ENCODE measurements at regions not wholly inside any gene's neighbourhood (a gene's known extent, or its start where the extent isn't known, plus 50 kb on each side); places are given as distances from the start of the nearest gene placed in this dataset.

DNA sequence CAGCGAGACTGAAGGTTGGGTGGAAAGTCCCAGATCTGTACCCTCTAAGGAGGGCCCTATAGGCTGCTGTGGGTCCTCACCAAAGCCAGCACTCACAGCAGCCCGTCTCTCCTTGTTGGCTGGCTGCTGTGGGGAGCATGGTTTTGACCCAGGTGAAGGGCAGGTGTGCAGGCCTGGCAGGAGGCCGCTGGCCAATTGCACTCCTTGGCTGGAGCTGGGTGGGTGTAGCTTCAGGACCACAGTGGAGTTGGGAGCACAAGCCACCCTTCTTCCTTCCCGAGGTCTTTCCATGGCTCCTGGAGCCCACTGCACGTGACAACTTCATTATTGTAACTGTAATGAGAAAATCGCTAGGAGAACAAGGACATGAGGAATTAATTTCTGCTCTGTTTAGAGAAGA, 287.7 kb upstream of the FOXQ1 start:
- DNase-seq, result no peak

DNA sequence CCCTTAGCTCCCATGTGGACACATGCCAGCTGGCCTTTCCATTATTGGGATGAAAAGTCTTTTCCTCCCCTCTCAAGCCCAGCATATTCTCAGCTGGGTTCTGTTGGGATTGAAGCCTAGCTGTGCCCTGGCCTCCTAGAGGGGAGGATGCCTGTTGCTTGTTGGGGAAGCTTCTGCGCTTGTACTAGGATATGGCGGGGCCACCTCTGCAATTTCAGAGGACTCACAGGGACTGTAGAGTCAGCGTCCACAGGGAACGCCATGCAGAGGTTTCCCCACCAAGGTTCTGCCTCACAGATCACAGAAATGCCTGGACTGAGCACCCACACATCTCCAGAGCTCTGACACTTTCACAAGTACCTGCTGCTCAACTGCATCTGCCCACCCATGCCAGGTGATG, 288.7 kb upstream of the FOXQ1 start:
- no peak for DNase-seq

DNA sequence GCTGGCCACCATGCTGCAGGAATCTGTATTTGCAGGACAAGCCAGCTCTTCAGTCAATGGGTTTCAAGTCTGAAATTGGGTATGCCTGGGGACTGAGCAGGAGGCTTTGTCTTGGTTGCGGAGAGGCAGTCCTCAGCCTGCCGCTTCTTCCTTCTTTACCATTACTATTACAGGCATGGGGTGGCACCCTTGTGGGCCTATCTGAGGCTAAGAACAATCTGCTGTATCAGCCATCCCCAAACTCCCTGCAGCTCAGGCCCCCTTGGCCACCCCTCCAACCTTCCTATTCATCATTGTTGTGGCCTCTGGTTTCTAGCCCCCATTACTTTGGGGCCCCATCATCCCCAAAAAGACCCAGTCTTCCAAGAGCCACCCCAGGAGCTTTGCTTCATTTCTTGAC, 289.2 kb upstream of the FOXQ1 start:
- no peak for DNase-seq

DNA sequence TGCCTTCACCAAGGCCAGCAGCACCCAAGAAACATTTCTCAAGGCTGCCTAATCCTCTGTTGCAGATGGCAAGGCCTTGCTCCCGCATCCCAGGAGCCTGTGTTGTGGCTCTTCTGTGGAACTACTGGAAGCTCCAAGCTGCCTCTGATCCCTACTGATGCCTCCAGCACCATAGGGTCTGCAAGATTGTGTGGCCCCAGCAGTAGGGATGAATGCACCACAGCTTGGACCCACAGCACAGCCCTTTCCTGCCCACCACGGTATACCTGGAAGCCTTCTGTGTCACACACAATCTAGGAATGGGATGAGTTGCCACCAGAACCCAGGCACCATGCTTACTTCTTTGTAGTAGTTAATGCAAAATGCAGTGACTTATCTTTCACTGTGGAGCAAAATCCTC, 291.1 kb upstream of the FOXQ1 start:
- no peak for DNase-seq

DNA sequence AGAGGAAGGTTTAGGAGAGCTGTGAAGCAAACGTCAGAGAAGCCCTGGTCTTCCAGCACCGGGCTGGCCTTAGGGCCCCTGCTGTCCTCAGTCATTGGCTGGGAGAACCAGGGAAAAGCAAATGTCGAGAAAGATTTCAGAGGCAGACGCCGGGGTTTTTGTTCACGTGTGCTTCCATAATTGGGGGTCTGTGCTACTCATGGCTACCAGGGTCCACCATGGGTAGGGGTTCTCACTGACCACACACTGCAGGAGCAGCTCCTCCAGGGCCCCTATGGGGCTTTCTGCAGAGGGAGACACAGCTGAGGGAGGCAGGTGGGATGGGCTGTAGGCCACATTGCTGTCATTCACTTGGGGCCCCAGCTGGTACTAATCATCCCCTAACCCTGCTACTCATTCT, 291.8 kb upstream of the FOXQ1 start:
- no peak for DNase-seq

DNA sequence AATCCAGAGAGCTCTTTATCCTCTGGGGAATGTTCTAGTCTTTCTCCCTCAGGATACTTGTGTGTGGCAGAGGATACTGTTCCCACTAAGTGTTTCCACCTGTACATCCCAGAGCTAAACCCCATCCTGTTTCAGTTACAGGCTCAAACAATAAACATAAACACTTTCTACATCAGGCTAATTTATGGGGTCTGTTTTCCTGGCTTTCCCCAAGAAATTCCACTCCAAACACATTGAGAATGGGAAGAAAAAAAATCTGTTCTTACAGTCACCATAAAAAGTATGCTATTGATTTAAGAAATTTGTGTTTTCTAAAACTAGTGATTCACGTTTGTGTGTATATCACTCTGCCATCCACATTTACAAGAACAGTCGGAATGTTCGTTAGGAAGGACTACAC, 293.9 kb upstream of the FOXQ1 start:
- no peak for DNase-seq

DNA sequence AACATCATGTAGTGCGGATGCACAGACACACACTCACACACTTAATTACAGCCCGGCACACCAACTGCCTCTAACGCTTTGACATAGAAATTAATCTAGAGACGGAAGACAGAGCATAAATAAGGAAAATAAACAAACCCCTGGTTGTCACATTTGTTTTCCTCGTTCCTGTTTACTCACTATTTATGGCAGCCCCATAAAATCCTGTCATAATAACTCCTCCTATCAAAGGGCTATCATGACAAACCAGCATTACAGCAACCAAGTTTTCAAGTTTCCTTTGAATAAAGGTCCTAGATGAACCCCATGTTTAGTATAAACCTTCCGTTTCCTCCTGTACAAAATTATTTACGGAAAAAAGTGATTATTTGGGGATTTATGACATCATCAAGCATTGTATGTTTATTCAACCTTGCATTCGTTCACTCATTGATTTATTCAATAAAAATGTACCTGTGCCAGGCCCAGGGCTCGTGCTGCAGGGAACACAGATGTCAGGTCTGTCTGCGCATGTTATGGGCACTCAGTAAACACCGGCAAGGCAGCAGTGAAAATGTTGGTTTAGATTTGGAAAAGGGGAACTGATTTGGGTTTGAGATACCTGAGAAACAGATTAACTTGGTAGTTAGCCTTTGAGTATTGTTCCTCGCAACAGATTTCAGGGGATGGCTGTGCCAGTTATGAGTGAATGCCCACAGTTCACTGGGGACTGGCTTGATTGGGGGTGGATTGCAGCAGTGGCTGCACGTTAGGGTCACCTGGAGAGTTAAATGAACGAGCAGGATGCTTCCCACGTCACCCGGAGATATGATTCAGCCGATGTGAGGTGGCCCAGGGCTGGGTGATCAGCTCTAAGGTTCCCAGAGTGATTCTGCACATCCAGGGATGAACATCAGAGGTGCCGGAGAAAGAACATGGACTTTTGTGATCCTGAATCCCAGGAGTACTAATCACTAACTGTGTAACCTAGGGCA, 295.3 kb upstream of the FOXQ1 start:
- DNase-seq, result no peak

DNA sequence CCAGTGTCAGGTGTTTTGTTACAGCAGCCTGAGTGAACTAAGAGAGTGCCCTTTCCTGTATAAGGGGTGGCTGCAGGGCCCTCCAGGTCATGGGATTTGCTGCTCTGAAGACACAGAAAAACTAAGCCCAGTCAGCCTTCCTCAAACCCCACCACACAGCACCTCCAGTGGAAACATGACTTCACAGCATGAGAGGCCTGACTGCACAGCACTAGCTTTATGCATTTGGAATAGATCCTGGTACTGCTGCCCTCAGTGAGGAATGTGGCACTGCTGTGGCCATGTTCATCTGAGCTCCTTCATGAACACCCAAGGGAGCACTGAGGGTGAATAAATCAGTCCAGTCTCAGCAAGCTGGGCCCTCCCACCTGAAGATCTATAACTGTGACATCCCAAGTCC, 296.1 kb upstream of the FOXQ1 start:
- DNase-seq, result no peak

DNA sequence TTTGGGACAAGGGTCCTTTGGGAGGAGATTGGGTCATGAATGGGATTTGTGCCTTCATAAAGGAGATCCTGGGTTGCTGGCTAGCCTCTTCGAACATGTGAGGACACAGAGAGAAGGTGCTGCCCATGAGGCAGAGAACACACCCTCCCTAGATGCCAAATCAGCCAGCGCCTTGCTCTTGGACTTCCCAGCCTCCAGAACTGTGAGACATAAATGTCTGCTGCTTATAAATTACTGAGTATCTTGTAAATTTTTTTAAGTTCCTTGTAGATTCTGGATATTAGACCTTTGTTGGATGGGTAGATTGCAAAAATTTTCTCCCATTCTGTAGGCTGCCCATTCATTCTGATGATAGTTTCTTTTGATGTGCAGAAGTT, 297.5 kb upstream of the FOXQ1 start:
- DNase-seq, result no peak

DNA sequence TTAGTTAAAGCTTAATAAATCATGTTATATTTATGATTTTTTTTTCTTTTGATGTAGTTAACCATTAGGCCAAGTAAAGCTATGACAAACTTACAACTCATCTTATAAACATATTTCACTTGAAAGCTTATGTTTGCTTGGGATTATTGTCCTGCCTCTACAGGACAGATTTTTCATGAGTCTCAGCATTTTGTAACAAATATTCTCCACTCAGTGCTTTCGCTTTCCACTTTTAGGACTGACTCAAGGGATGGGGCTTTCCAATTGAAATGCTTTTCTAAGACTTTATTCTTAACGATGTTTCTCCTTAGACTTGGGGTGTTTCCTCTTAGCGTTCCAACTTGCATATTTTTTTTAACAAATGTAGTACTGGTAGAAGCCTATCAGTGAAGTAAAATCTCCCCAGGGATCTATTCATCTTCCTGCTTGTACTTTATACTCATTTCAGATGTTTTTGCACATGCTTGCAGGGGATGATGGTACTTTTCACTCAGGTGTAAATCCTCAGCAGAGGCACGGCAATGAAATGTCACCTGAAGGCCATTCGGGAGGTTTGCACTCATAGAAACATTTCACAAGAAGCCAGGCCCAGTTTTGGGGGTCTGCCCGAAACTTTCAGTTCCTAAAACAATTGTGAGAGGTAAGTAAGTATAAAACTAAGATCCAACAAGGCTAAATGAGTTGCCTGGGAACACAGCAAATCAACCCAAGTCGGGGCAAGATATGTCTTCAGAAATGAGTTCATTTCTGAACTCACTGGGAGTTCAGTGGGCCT, 298.1 kb upstream of the FOXQ1 start:
- DNase-seq, result no peak

DNA sequence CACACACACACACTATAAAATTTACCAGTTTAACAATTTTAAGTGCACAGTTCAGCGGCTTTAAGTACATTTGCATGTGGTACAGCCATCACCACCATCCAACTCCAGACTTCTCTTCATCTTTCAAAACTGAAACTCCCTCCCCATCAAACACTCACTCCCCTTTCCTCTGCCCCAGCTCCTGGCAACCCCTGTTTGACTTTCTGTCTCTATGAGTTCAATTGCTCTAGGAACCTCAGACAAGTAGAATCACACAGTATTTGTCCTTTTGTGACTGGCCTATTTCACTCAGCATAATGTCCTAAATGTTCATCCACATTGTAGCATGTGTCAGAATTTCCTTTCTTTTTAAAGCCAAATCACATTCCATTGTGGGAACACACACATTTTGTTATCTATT, 302.8 kb upstream of the FOXQ1 start:
- no peak for DNase-seq

DNA sequence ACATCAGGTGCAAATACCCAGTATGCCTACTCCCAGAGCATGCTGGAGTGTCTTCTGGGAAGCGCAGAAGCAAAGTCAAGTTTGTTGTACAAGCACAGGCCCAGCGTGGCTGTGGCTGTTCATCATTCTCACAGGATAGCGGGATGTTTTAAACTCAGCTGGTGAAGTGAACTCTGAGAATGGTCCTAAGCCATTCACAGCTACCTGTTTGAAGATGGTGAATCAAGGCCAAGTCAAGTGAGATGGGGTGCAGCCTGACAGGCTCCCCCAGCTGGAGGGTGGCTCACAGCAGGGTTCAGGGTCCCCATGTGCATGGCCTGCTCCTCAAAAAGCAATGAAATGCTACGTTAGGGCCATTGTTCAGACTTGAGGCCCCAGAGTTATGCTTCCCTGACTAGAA, 304.7 kb upstream of the FOXQ1 start:
- no peak for DNase-seq

DNA sequence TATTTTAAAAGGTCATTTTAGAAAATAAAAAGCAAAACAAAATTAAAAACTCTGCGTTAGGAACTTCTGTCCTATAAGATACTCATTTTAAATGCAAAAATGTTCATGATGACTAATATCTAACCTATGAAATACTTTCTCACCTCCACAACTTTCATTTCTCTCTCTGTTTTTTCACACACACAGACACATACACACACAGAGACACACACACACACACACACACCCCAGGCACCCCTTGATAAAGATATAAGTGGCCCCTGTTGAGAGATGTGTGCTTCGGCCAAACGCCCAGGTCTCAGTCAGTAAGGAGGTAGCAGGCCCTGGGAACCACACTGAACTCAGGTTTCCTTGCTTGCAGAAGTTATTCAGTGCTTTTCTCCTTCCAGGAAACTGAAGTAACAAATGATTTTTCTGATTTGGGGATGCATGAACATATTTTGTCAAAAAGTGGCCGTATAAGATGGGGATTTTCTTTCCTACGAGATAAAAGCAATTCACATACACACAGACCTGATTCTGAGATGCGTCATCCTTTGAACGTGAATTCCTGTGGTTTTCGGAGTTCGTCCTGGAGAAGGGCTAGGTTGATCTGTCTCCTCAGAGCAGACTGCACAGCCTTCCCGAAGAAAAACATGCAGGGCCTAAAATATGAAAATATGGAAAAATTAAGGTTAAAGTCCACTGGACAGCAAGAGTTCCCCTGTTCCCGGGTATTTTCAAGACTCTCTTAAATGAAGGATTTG, 306.8 kb upstream of the FOXQ1 start:
- DNase-seq, result no peak

DNA sequence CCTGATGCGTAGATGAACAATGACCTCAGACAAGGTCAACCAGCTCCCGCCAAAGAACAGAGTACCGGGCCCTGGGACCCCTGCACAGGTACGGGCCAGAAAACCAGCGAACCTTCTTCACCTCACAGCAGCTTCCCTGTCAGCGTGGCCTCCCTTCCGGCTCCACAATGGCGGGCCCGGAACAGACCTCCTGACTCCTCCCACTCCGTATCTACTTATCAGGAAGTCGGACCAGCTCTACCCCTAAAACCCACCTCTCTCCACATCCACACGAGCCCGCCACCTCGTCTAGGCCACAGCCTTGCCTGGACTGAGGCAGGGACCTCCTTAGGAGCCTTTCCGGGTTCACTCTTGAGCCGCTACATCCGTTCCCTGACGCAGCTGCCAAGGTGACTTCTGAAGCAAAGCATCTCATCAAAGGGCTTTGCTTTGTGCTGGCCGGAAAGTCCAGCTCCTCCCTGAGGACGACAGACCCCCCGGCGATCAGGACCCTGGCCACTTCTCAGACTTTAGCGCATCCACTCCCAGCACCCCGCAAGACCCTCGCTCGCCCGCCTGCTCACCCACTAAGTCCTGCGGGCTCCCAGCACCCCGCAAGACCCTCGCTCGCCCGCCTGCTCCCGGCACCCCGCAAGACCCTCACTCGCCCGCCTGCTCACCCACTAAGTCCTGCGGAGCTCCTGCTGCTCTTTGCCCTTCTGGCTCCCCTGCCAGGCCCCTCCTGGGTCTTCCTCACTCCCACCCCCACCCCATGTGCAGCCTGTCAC, 308.3 kb upstream of the FOXQ1 start:
- no peak for DNase-seq

DNA sequence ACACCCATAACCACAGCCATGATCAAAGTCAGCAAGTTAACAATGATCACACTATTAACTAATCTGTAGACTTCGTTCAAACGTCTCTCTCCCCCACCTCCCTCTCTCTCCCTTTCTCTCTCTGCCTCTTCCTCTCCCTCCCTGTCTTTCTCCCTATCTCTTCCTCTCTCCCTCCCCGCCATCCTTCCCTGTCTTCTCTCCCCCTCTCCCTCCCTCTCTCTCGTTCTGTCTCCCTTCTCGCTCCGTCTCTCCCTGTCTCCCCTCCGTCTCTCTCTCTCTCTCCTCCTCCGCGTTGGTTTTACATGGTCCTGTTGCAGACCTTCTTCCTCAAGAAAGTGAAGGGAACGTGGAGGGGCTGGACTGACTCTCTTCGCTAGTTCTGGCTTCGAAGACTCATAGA, 308.9 kb upstream of the FOXQ1 start:
- DNase-seq, result no peak

DNA sequence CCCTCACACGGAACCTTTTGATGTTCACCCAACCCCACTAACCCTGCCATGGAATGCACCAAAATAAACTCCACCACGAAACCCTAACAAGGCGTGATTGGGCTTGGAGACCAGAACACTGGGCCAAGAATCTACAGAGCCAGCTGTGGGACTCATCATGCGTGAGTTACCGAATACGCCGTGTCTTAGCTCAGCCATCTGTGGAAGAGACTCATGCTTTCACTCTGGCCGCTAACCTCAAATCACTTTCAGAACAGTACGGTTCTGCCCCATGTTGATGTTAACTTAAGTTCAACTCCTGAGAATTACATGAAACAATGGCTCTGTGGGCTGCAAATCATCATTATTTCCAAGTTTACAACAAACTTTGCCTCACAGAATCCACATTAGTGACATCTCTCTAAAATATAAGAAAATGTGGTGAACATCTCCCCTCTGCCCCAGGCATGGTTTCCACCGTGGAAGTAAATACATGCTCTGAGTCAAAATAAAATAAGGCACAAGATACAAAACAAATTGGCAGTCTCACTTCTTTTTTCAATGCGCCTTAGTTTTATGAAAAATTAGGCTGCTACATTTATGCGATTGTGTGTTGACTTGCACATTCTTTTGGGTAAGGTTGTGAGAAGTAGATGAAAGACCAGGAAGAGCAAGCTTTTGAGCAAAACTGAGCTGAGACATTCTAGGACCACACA, 308.9 kb upstream of the EXOC2 start:
- no peak for DNase-seq

DNA sequence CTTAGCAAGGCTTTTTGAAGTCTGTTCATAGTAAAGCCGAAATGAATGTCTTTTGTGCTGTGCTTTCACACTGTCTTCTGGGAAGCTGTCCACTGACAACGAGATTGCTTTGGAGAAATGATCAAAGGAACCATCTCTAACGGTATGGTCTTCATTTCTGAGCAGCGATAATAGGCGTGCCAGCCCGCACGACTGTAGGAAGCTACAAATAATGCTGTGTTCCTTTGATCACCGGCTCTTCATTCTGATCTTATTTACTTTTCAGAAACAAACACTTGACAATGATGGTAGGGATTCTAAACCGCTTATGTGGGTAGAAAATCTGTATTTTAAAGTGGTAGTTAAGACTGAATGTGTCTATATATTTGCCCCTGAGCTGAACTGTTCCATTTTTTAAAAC, 306.6 kb upstream of the EXOC2 start:
- no peak for DNase-seq

DNA sequence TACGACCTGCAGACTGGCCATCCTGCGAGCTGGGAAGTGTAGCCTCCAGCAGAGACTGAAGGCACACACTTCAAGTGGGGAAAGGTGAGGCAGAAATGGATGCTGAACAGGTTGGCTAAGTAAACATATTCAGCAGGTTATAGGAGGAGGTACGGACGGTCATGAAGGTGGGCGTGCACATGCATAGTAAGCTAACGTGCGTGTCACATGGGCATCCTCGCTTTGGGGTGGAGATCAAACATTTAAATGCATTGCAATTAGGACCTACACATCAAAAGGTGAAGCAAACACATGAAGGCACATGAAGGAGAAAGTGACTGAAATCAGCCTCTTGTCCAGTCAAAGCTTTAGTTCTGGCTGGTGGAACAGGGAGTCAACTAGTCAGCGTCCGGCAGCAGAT, 305.6 kb upstream of the EXOC2 start:
- no peak for DNase-seq

DNA sequence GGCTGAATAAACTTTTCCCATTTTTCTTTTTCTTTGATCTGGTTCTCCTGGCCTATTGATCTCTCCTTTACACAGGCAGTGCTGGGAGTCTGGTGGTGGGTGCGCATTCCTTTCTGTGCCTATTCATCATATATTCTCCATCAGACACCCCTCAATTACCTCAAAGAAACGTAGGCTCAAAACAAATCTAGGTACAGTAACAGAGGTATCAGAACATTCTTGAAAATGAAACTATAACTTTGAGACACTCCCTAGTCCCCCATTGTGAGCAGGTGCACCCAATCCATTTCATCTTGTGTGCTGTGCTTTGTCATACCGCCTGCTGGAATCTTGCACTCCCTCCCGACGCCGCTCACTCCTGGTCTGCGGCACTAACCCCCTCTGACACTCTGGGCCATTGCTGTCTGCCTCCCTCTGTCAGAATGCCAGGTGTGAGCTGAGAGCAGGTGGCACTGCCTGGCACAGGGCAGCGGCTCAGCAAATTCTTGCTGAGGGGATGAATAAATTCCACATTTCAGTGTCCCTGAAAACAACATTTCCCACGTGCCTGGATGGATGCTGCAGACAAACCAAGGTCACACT, 303.4 kb upstream of the EXOC2 start:
- no peak for DNase-seq

DNA sequence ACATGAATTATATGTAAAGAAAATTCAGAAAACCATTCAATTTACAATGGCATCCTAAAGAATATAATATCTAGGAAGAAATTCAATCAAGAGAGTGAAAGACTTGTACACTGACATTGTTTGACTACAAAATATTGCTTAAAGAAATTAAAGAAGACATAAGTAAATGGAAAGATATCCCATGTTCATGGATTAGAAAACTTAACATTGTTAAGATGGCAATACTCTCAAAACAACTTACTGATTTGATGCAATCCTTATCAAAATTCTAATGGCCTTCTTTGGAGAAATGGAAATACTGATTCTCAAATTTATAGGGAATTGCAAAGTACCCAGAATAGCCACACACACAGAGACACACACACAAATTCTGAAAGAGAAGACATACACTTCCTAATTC, 298.3 kb upstream of the EXOC2 start:
- no peak for DNase-seq

DNA sequence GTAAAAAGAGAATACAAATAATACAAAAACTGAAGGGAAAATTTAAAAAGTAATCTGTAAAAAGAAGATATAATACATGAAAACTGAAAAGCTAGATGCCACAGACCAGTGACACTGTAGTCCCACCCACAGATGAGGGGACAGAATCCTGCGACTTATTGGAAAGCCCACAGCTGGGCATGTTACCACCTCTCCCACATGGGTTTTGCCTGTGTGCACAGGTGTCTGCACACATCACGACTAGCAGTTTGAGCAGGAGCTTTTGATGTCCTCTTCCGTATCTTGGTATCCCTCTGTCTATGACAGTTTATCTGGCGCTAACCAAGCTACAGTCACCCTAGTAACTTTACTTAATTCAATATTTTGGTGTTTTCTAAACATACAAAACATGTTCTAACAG, 291.1 kb upstream of the EXOC2 start:
- no peak for DNase-seq

All from activated CD4-positive, alpha-beta T cell treated with anti-CD3 and anti-CD28 coated beads, Interleukin-2, amount 50 U/mL, for 16 hours (primary cell).